ENCODE measurements at regions not wholly inside any gene's neighbourhood (a gene's known extent, or its start where the extent isn't known, plus 50 kb on each side); places are given as distances from the start of the nearest gene placed in this dataset.

DNA sequence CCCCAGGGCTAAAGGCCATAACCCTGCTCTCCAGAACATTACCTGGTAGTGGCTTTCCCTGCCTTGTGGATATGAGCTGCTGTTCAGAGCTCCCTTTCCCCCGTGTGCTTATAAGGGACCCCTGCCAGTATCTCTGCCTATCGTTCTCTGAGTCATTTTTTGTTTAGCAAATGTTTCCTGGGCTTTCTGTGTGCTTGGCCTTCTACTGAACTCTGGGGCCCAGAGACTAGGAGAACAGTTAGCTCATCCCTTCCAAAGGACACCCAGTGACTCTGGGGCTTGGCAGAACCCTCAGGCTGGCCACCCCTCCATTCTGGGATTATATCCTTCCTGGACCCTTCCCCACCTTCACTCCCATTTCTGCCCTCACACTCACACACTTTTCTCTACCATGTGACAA is 80.8 kb upstream of the POU3F1 start:
- H3F3A ChIP-seq (ENCODE audit: insufficient read depth, low read length, poor library complexity, severe bottlenecking), result no peaks in the 10 kb centered on the region
- no peaks in the 10 kb centered on the region for H4K20me1 ChIP-seq (ENCODE audit: insufficient read depth)
- no peaks in the 10 kb centered on the region for H3K79me2 ChIP-seq (replicated peaks; ENCODE audit: insufficient read depth, low read length)
- no peaks in the 10 kb centered on the region for H3K36me3 ChIP-seq (ENCODE audit: insufficient read depth, low read length)
- no peaks in the 10 kb centered on the region for H3K9me3 ChIP-seq (ENCODE audit: low read length)
- no peak overlapping the region for H3K27ac ChIP-seq (ENCODE audit: low read length)
- H3K27me3 ChIP-seq (ENCODE audit: insufficient read depth, low read depth, low read length), result no peaks in the 10 kb centered on the region
- no peak overlapping the region for H3K4me2 ChIP-seq (ENCODE audit: low read length)
- no peak for TF ChIP-seq EZH2 (IDR thresholded peaks at IDR 0.05; ENCODE audit: borderline replicate concordance, insufficient read depth, low read length, poor library complexity, severe bottlenecking)
- no peak for TF ChIP-seq SMC3 (conservative IDR thresholded peaks at IDR 0.05; ENCODE audit: poor library complexity)
- TF ChIP-seq EP300 (conservative IDR thresholded peaks at IDR 0.05; ENCODE audit: poor library complexity, severe bottlenecking), result no peak
- TF ChIP-seq TAF1 (IDR thresholded peaks at IDR 0.05; ENCODE audit: low read depth), result no peak
- TF ChIP-seq, protein P1, sequence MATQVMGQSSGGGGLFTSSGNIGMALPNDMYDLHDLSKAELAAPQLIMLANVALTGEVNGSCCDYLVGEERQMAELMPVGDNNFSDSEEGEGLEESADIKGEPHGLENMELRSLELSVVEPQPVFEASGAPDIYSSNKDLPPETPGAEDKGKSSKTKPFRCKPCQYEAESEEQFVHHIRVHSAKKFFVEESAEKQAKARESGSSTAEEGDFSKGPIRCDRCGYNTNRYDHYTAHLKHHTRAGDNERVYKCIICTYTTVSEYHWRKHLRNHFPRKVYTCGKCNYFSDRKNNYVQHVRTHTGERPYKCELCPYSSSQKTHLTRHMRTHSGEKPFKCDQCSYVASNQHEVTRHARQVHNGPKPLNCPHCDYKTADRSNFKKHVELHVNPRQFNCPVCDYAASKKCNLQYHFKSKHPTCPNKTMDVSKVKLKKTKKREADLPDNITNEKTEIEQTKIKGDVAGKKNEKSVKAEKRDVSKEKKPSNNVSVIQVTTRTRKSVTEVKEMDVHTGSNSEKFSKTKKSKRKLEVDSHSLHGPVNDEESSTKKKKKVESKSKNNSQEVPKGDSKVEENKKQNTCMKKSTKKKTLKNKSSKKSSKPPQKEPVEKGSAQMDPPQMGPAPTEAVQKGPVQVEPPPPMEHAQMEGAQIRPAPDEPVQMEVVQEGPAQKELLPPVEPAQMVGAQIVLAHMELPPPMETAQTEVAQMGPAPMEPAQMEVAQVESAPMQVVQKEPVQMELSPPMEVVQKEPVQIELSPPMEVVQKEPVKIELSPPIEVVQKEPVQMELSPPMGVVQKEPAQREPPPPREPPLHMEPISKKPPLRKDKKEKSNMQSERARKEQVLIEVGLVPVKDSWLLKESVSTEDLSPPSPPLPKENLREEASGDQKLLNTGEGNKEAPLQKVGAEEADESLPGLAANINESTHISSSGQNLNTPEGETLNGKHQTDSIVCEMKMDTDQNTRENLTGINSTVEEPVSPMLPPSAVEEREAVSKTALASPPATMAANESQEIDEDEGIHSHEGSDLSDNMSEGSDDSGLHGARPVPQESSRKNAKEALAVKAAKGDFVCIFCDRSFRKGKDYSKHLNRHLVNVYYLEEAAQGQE (IDR thresholded peaks at IDR 0.05; ENCODE audit: borderline replicate concordance), result no peak
- TF ChIP-seq, protein P2, sequence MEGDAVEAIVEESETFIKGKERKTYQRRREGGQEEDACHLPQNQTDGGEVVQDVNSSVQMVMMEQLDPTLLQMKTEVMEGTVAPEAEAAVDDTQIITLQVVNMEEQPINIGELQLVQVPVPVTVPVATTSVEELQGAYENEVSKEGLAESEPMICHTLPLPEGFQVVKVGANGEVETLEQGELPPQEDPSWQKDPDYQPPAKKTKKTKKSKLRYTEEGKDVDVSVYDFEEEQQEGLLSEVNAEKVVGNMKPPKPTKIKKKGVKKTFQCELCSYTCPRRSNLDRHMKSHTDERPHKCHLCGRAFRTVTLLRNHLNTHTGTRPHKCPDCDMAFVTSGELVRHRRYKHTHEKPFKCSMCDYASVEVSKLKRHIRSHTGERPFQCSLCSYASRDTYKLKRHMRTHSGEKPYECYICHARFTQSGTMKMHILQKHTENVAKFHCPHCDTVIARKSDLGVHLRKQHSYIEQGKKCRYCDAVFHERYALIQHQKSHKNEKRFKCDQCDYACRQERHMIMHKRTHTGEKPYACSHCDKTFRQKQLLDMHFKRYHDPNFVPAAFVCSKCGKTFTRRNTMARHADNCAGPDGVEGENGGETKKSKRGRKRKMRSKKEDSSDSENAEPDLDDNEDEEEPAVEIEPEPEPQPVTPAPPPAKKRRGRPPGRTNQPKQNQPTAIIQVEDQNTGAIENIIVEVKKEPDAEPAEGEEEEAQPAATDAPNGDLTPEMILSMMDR (IDR thresholded peaks at IDR 0.05; ENCODE audit: poor library complexity, severe bottlenecking), result no peak
- TF ChIP-seq RAD21 (conservative IDR thresholded peaks at IDR 0.05), result no peak
- TF ChIP-seq POLR2AphosphoS5 (IDR thresholded peaks at IDR 0.05), result no peak
- TF ChIP-seq MXI1 (conservative IDR thresholded peaks at IDR 0.05; ENCODE audit: poor library complexity, severe bottlenecking), result no peak
- no peak overlapping the region for H3K9ac ChIP-seq (ENCODE audit: low read length)
- no peaks in the 10 kb centered on the region for H3K9me2 ChIP-seq (ENCODE audit: insufficient read depth, low read length)
- no peak overlapping the region for H3K4me3 ChIP-seq (ENCODE audit: low read length)
- no peak overlapping the region for H2AFZ ChIP-seq (ENCODE audit: low read depth, low read length)

DNA sequence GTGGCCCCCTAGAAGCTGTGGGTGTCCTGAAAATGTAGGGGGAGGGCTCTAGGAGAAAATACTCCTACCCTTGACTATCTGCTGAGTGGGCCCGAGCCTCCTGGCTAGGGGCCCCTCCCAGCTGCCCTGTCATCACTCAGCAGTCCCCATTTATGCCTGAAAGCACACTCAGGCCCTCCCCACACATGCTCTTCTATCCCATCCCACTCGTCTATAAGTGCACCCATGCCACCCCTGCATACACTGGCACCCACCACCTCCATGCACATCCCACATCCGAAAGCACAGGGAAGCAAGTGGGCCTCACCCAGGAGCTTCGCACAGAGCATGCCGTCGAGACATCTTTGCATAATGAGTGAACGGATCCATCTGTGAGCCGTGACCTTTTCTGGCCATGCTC is 80.4 kb upstream of the POU3F1 start:
- Histone ChIP-seq H3K79me2 (replicated peaks; ENCODE audit: insufficient read depth, low read length) (no peaks in the 10 kb centered on the region), H3K4me3 (ENCODE audit: low read length) (no peak overlapping the region), H4K20me1 (ENCODE audit: insufficient read depth) (no peaks in the 10 kb centered on the region), H3K9me2 (ENCODE audit: insufficient read depth, low read length) (no peaks in the 10 kb centered on the region), H3F3A (ENCODE audit: insufficient read depth, low read length, poor library complexity, severe bottlenecking) (no peaks in the 10 kb centered on the region), H3K27me3 (ENCODE audit: insufficient read depth, low read depth, low read length) (no peaks in the 10 kb centered on the region), H3K36me3 (ENCODE audit: insufficient read depth, low read length) (no peaks in the 10 kb centered on the region), H3K9me3 (ENCODE audit: low read length) (no peaks in the 10 kb centered on the region), H3K27ac (ENCODE audit: low read length) (no peak overlapping the region), H3K4me2 (ENCODE audit: low read length) (no peak overlapping the region), H3K9ac (ENCODE audit: low read length) (no peak overlapping the region), H2AFZ (ENCODE audit: low read depth, low read length) (no peak overlapping the region)
- TF ChIP-seq, protein P1 (IDR thresholded peaks at IDR 0.05; ENCODE audit: borderline replicate concordance), result no peak
- TF ChIP-seq, protein P2 (IDR thresholded peaks at IDR 0.05; ENCODE audit: poor library complexity, severe bottlenecking), result no peak
- TF ChIP-seq TAF1 (IDR thresholded peaks at IDR 0.05; ENCODE audit: low read depth), result no peak
- TF ChIP-seq RAD21 (conservative IDR thresholded peaks at IDR 0.05), result no peak
- no peak for TF ChIP-seq EZH2 (IDR thresholded peaks at IDR 0.05; ENCODE audit: borderline replicate concordance, insufficient read depth, low read length, poor library complexity, severe bottlenecking)
- no peak for TF ChIP-seq EP300 (conservative IDR thresholded peaks at IDR 0.05; ENCODE audit: poor library complexity, severe bottlenecking)
- no peak for TF ChIP-seq SMC3 (conservative IDR thresholded peaks at IDR 0.05; ENCODE audit: poor library complexity)
- TF ChIP-seq POLR2AphosphoS5 (IDR thresholded peaks at IDR 0.05), result no peak
- no peak for TF ChIP-seq MXI1 (conservative IDR thresholded peaks at IDR 0.05; ENCODE audit: poor library complexity, severe bottlenecking)

All from neural cell (in vitro differentiated cells).